NCI-H446 treated with DMSO at 0.1 percent for 48 hours (cell line): ENCODE measurements at regions not wholly inside any gene's neighbourhood (a gene's known extent, or its start where the extent isn't known, plus 50 kb on each side); places are given as distances from the start of the nearest gene placed in this dataset.

Experiments used
- DNase-seq: peaks from one replicate; lab custom pipeline; 2025; lab: John Stamatoyannopoulos, UW

GRCh38 chr9:79220251-79220650, 351.5 kb upstream of the TLE4 start:
- no peak for DNase-seq

GRCh38 chr9:79220666-79221065, 351.1 kb upstream of the TLE4 start:
- DNase-seq, result no peak

GRCh38 chr9:79221084-79221483, 350.7 kb upstream of the TLE4 start:
- no peak for DNase-seq

- DNase-seq, result no peak
These were observed 349.3 kb upstream of the TLE4 start for GRCh38 chr9:79222483-79222882.

GRCh38 chr9:79224672-79225433, 346.9 kb upstream of the TLE4 start:
- DNase-seq, result no peak

GRCh38 chr9:79233542-79233941, 338.2 kb upstream of the TLE4 start:
- no peak for DNase-seq

- DNase-seq, result no peak
These were observed 335.3 kb upstream of the TLE4 start for GRCh38 chr9:79236466-79236865.

GRCh38 chr9:79237861-79238260, 333.9 kb upstream of the TLE4 start:
- no peak for DNase-seq

- DNase-seq, result no peak
These were observed 331.0 kb upstream of the TLE4 start for GRCh38 chr9:79240774-79241173.

- no peak for DNase-seq
These were observed 329.3 kb upstream of the TLE4 start for GRCh38 chr9:79242489-79242888.

- no peak for DNase-seq
These were observed 325.6 kb upstream of the TLE4 start for GRCh38 chr9:79246170-79246569.

GRCh38 chr9:79247021-79247420, 324.7 kb upstream of the TLE4 start:
- no peak for DNase-seq

- DNase-seq, result no peak
These were observed 321.0 kb upstream of the TLE4 start for GRCh38 chr9:79250806-79251205.

- no peak for DNase-seq
These were observed 316.7 kb upstream of the TLE4 start for GRCh38 chr9:79254900-79255650.

GRCh38 chr9:79255651-79256260, 316.0 kb upstream of the TLE4 start:
- DNase-seq, result no peak

GRCh38 chr9:79256691-79257213, 315.0 kb upstream of the TLE4 start:
- peak; percentile 74 for DNase-seq

GRCh38 chr9:79257228-79257781, 314.5 kb upstream of the TLE4 start:
- no peak for DNase-seq

- no peak for DNase-seq
These were observed 313.9 kb upstream of the TLE4 start for GRCh38 chr9:79257790-79258351.

- DNase-seq, result no peak
These were observed 311.9 kb upstream of the TLE4 start for GRCh38 chr9:79259858-79260257.

GRCh38 chr9:79263628-79264027, 308.1 kb upstream of the TLE4 start:
- no peak for DNase-seq

GRCh38 chr9:79264041-79264440, 307.7 kb upstream of the TLE4 start:
- DNase-seq, result no peak
